Loucy (cell line): ENCODE measurements at regions not wholly inside any gene's neighbourhood (a gene's known extent, or its start where the extent isn't known, plus 50 kb on each side); places are given as distances from the start of the nearest gene placed in this dataset.

Experiments
- CTCF ChIP-seq: fragments of 200-600 bp; sonication (generic); conservative IDR thresholded peaks from 2 replicates; pipeline ENCODE4 v1.5.1; 2014; ENCODE audit warnings: mild to moderate bottlenecking, antibody characterized with exemption, low read length
- EZH2phosphoT487 ChIP-seq: fragments of 200-600 bp; IDR thresholded peaks from 2 replicates; pipeline ENCODE4 v1.6.1; 2018; ENCODE audit warnings: antibody characterized with exemption, mild to moderate bottlenecking, moderate library complexity, borderline replicate concordance

DNA sequence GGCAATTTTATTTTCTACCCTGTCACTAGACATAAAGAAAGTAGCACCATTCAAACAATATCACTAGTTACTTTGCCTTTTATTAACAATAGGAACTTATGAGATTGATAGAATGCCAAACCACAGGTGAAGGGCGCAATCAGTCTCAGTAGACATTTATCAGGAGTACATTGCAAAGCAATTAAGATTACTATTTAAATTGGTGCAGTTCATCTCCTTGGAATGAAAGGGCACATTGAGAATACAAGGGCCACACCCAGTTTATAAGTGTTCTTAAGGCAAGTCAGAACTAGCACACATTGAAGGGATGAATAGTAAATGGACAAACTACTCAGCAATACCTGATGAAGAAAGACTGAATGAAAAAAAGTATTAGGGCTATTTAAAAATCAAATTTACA, 601.4 kb downstream of the C12orf50 start:
- TF ChIP-seq CTCF (no peak), EZH2phosphoT487 (no peak)
